GM18517 (cell line): ENCODE measurements at regions not wholly inside any gene's neighbourhood (a gene's known extent, or its start where the extent isn't known, plus 50 kb on each side); places are given as distances from the start of the nearest gene placed in this dataset.
"Not testable (repeated sequence)": the region's sequence is repeated elsewhere in the genome, so short reads cannot be mapped to it uniquely, and the experiment has no call there.

Experiments used
- ATAC-seq: cut with Tn5 transposase; IDR thresholded peaks from one replicate; pipeline ENCODE4 v1.9.1; 2021; ENCODE audit warnings: mild to moderate bottlenecking, moderate library complexity; ENCODE audit not compliant: unreplicated experiment

DNA sequence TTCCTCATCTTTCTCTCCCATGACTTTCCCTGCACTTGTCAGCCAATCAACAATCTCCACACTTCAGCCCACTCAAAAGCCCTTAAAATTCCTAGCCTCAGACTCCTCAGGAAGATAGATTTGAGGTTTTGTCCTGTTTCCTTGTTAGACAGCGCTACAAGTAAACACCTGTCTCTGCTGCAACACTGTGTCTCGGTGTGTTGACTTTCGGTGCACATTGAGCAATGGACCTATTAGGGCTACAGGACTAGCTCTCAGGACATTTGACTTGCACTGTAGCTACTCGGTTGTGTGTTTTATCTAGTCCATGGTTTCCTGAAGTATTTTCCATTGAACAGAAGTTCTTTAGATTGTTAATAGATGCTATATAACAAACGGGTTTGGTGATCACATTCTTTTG is 140.9 kb upstream of the XPO1 start:
- ATAC-seq: no peak

DNA sequence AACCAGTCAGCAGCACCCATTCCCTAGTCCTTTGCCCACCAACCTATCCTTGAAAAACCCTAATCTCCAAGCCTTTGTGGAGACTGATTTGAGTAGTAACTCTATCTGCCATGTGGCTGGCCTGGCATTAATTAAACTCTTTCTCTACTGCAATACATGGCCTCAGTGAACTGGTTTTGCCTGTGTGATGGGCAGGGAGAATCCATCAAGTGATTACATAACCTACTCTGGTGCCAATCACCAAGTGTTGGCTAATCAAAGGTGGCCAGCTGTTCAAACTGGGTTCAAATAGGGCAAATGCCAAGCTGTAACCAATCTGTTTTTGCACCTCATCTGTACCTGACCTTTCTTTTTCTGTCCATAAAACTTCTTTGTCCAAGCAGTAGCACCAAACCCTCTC is 139.8 kb upstream of the XPO1 start:
- no peak for ATAC-seq

DNA sequence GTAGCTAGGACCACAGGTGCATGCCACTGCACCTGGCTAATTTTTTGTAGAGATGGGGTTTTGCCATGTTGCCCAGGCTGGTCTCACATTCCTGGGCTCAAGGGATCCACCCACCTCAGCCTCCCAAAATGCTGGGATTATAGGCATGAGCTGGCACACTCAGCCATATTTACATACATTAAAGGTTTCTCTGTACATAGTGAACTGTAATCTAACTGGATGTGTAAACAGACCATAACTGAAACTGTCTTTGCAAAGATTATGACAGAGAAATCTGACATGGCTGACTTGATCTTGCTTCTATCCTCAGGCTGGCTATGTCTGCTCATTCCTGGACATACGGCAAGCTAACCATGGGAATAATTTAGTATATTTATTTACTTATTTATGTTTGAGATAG is 139.2 kb upstream of the XPO1 start:
- no peak for ATAC-seq

DNA sequence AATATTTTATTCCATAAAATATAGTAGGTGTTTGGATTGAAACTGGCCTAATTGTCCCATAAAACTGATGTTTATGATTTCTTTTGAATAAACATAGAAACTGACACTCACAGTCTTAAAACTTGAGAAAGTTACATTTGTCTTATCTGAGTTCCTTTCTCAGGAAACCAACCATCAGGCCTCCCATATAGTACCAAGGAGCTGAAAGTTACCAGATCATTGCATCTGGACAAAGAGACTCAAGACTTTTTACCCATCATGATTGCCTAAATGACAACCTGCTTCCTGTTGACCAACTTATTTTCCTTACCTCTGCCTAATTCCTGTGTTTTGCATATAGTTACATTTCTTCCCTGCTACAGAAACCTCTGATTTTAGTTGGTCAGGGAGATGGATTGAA is 137.0 kb upstream of the XPO1 start:
- ATAC-seq: no peak

DNA sequence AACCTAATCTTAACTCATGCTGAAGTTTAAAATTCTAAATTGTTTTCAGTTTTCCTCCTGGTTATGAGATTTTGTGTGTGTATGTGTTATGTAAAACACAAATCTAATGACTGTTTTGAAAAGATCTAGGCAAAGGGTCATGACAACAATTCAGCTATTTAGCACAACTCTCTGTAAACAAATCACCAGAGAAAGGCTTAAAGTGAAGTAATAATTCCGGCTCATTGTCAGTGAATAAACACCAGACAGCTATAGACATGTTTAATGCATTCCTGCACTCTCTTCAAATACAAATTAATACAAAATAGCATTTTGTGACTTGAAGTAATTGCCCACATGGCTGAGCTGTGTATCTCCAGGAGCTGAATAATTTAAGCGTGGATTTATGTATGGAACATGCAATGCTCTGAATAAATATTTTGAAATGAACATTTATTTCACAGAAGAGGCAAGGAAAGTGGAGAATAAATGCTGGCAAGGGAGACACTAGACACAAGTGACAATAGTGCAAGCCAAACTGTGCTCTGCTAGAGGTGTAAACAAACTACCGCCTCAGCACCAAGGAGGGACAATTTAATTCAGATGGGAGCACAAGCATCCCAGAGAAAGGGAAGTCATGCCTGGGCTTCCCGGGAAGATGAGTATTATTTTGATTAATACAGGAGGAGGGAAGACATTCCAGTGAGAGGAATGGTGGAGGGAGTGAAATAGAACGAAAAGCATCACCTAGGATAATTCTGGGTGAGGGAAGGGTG is 133.6 kb upstream of the XPO1 start:
- ATAC-seq: no peak

DNA sequence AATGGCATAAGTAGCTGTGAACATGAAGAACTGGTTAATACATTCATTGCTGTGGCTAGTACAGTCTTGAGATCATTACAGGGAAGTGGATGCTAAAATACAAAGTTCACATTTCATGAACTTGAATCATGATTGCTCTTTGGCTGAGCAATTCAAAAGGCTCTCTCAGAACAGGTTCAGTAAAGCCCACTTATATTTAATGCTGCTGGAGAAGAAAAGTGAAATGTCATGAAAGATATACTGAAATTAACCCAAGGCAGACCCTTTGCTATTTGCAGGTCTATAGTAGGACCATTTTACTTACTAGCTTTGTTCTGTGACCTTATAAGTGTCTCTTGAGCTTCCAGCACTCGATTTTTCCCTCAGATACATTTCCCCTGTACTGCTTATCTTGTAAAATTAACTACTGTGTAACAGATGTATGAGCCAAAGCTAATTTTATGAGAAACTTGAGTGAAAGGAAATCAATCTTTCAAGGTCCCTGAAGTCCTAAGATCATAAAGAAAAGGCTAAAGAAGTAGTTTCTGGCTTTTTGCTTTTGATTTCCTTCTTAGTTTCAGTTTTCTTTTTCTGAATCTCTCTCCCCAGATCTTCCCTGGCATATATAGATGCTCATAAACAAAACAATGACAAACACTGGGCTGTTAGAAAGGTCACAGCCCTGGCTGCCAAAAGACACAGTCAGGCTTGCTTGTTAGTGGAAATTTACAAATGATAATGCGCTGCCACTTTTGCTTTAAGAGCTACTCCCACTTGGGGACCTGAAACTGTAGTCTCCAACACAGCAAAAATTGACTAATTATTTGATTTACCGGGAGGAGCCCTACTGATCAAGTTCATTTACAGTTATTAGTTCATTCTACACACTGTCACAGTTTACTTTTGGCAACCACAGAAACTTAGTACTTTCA is 132.7 kb upstream of the XPO1 start:
- peak; percentile 79 for ATAC-seq

DNA sequence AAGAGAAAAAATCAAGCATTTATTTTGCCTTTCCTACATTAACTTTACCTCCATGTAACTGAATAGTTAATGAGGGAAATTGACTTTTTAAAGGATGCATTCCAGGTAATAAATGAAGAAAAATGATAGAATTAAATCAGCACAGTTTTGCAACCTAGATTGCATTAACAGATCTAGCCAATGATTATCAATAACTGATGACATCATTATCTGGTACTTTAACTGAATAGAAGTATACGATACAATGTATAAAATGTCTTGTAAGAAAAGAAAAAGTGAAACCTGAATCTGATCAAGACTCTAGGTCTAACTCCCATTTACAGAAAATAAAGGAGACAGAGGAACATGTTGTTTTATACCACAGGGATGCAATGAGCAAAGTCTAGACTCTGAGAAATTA is 126.0 kb upstream of the XPO1 start:
- no peak for ATAC-seq

DNA sequence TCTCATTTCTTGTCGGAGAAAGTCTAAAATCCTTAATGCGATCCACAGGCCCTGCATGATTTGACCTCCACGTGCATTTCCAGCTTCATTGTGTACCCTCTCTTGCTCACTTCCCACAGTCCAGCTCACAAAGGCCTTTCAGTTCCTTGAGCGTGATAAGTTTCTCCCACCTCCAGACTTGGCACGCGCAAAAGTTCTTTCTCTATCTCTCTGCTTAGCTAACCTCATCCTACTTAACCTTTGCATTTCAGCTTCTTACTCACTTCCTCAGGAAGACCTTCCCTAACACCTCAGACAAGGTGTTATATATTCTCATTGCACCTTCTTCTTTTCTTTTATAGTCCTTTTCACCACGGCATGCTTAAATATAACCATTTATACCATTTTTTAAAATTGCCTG is 124.8 kb upstream of the XPO1 start:
- ATAC-seq: no peak

DNA sequence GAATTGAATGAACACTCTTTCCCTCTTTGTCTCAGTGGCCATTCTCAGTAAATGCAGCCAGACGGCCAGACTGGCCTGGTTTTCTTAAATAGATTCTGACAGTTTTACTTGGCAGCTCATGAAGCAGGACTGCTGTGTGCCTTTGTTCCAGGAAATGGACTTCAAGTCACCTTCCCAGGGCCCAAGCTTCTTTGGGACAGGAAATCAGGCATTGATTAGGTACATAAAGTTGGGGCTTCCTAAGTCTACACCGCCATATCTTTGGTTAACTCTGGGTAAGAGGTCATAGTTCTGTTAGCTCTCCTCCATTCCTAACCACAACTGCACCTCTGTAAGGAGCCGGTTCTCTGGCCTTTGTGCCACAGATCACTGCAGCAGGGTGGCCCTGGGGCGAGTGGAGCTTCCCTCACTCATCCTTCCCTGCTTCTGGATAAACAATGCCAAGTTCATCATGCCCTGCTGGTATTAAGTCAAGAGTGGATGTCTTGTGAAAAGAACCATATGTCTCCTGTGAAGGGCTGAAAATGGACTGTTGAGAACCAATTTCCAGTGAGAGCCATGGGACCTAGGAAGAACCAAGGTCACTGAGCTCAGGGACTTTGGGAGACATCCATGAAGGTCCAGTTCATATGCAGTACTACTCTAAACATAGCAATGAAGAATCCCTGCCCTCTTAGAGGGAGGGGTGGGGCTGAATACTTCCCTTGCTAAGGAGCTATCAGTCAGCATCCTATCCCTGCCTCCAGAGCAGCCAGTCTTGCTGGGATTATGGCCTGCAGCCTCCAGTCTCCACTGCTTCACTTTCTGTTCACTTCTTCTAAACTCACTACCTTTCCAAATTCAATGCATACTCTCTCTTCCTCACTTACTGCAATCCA is 122.6 kb upstream of the XPO1 start:
- ATAC-seq: no peak

DNA sequence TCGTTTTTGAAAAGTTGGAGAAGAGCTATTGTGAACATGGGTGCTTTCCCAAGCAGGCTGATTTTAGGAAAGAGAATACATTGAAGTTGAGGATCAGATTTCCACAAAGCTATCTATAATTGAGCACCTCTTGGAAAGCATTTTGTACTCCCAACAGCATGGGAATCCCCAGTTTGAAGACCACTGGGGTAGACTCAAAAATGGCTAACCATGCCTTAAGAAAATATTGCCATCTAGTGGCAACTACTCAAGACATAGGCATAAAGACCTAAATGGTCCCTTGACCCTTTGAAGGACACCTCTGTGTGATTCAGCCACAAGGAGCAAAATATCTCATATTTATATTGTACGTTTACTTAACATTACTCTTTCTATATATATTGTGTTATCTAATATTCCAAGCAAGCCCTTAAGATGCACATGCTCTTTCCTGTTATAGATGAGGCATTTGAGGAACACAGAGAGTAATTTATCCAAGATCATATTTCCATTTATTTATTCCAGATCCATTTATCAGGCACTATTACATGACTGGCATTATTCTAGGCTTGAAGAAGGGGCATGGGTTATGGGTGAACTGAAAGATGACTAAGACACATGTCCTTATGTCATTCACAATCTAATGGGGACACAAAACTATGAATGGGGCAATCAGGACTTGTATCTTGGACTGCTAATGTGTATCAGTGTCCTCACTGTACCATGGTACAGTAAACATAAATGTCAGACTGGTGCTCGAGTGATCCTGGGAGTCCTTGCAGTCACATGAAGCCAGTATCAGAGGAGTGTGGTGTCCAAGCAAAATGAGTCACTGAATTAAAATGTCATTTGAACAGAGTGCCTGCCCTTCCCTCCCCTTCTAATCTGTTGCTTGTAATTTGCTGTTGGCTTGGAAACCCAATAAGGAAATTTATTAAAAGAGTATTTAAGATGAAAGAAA is 121.0 kb upstream of the XPO1 start:
- no peak for ATAC-seq

DNA sequence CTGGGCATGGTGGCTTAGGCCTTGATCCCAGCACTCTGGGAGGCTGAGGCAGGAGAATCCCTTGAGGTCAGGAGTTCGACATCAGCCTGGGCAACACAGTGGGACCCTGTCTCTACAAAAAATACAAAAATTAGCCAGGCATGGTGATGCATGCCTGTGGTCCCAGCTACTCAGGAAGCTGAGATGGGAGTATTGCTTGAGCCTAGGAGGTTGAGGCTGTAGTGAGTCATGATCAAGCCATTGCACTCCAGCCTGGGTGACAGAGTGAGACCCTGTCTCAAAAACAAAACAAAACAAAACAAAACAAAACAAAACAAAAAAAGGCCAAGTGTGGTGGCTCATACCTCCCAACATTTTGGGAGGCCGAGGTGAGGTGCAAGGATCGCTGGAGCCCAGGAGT is 111.8 kb upstream of the XPO1 start:
- not testable (repeated sequence) for ATAC-seq

DNA sequence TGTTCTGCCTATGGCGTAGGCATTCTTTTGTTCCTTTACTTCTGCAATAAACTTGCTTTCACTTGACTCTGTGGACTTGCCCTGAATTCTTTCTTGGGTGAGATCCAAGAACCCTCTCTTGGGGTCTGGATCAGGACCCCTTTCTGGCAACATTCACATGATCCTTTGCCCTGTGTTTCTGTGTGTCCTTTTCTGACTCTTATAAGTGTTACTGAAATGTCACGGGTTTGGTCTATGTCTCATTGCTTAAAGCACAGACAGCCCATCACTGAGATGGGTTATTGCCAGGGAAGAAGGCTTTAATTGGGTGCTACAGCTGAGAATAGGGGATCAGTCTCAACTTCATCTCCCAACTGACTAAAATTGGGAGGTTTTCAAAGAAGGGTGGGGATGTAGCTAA is 110.9 kb upstream of the XPO1 start:
- ATAC-seq: no peak

DNA sequence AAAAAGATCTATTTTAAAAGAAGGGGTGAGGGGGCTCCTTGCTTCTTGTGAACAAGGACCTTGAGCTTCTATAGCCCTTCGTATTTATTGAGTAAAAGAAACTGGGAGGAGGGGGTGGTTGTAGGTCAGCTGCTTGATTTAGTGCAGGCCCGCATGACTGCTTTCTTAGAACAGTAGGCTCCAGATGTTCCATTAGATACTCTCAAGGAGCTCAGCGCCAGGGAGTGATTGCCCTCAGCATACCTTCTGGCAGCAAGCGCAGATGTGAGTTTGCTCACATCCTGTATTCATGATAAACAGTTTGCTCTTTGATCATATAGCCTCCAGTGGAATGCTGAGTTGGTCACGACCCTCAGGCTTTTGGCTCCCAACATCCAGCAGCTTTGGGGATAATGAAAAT is 108.9 kb upstream of the XPO1 start:
- no peak for ATAC-seq

DNA sequence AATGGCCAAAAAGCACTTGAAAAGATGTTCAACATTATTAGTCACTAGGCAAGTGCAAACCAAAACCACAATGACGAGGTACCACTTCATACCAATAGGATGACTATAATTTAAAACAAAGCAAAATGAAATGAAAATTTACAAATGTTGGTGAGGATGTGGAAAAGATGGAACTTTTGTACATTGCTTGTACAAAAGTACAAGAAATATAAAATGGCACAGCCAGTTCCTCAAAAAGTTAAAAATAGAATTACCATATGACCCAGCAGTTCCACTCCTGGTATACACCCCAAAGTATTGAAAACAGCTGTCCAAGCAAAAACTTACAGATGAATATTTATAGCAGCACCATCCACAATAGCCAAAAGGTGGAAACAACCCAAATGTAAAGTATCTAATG is 107.8 kb upstream of the XPO1 start:
- no peak for ATAC-seq

DNA sequence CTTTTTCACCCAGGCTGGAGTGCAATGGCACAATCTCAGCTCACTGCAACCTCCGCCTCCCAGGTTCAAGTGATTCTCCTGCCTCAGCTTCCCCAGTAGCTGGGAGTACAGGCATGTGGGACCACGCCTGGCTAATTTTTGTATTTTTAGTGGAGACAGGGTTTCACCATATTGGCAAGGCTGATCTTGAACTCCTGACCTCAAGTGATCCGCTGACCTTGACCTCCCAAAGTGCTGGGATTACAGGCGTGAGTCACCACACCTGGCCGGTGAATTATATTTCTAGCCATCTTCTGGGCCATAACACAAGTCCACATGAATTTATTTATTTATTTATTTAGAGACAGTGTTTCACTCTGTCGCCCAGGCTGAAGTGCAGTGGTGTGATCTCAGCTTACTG is 105.0 kb upstream of the XPO1 start:
- ATAC-seq: not testable (repeated sequence)

DNA sequence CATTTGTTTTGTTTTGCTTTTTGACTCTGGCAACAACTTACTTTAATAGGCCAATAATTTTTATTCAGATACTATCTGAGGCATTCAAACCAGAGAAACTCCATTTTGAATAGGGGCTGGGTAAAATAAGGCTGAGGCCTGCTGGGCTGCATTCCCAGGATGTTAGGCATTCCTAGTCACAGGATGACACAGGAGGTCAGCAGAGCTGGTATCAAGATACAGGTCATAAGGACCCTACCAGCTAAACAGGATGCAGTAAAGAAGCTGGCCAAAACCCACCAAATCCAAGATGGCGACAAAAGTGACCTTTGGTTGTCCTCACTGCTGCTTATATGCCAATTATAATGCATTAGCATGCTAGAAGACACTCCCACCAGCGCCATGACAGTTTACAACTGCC is 102.2 kb upstream of the XPO1 start:
- ATAC-seq: no peak

DNA sequence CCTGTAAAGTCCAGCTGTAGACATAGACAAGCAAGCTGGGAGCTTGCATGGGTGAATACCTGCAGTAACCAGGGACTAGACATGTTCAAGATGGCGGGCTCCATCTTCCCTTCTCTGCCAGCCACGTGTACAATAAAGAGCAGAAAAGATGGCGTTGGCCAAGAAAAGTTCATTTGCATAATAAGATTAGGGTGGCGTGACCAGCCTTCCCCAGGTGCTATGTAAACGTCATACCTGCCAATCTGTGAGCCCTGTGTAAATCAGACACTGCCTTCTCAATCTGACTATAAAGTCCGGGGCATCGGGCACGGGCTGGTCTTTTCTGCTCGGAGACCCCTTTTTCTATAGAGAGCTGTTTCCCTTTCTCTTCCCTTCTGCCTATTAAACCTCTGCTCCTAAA is 101.6 kb upstream of the XPO1 start:
- no peak for ATAC-seq

DNA sequence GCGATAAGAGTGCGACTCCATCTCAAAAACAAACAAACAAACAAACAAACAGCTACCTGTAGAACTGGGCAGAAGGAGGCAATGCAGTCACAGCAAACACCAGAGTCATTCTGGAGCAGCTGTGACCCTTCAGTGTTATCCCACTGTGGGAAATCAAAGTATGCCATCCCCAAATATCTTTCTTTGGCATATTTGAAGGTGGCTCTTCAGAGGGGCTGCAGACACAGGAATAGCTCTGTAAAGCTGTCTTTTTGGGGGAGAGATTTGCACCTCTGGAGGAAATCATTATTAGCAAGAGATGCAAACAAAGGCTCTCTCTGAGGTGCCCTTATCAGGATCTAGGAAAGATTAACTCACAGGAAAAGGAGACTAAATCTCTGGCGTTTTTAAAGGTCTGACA is 98.5 kb upstream of the XPO1 start:
- ATAC-seq: no peak

DNA sequence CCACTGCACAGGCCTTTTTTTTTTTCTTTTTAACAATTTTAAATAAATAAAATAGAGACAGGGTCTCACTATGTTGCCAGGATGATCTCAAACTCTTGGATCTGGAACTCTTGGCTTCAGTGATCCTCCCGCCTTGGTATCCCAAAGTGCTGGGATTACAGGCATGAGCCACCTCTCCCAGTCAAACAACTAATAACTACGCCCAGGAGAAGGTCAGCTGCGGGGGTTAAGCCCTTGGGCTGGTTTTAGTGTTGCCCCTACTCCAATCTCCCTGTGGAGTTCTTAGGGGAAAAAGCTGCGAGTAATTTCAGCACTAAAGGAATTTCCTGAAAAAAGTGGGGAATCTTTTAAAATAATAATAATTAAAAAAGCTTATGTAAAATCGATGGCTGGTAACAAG is 96.4 kb upstream of the XPO1 start:
- no peak for ATAC-seq

DNA sequence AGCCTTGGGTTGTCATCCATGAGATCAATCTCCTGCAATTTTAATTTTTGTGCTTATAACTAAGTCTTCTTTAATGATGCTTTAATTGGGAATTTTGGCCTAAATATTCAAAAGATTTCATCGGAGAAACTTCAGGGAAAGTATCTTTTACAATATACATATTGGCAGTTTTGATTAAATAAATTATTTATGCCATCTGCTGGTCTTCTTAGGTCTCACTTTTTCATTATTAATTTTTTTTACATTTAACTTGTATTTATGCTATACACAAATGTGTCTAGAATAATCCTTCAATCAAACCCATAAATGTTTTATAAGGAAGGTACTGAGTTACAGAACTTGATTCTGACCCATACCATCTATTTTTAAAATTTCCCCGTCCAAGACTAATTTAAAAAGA is 95.1 kb upstream of the XPO1 start:
- no peak for ATAC-seq
